ENCODE measurements at regions not wholly inside any gene's neighbourhood (a gene's known extent, or its start where the extent isn't known, plus 50 kb on each side); places are given as distances from the start of the nearest gene placed in this dataset.

- H3K4me1 ChIP-seq (ENCODE audit: control insufficient read depth in 4 of 4, insufficient read depth in 4 of 4, low read length in 3 of 4): no peaks in the 10 kb centered on the region
- H3K27ac ChIP-seq (ENCODE audit: low read depth in 1 of 2, low read length in 2 of 2): no peak overlapping the region
- H3K9me3 ChIP-seq (ENCODE audit: control insufficient read depth in 4 of 4, low read length in 3 of 4): no peaks in the 10 kb centered on the region
- no peak for TF ChIP-seq ATF3 (IDR thresholded peaks at IDR 0.05)
- no peak for TF ChIP-seq MAX (IDR thresholded peaks at IDR 0.05)
- no peak for TF ChIP-seq GABPA (IDR thresholded peaks at IDR 0.05 in 1 of 2, conservative IDR thresholded peaks at IDR 0.05 in 1 of 2)
- TF ChIP-seq SP1 (IDR thresholded peaks at IDR 0.05): no peak
- no peak for TF ChIP-seq ZBTB33 (IDR thresholded peaks at IDR 0.05)
- TF ChIP-seq FOXA1 (IDR thresholded peaks at IDR 0.05): no peak
- no peak for TF ChIP-seq EGR1 (IDR thresholded peaks at IDR 0.05; ENCODE audit: low read depth in 2 of 2)
- no peak for TF ChIP-seq HNF4G (IDR thresholded peaks at IDR 0.05)
- no peak overlapping the region for H3K9ac ChIP-seq (ENCODE audit: low read depth in 1 of 2, low read length in 2 of 2)
- WGBS: 75% methylated on average over 2 of the region's 2 CpGs
- no peaks in the 10 kb centered on the region for H3K36me3 ChIP-seq (ENCODE audit: control insufficient read depth in 4 of 4, insufficient read depth in 3 of 4, low read depth in 1 of 4, low read length in 3 of 4)
- DNase-seq (ENCODE audit: low spot score): no peak
- H3K4me3 ChIP-seq (ENCODE audit: low read depth in 1 of 3, low read length in 3 of 3): no peak overlapping the region
- H3K27me3 ChIP-seq (ENCODE audit: control insufficient read depth in 4 of 4, insufficient read depth in 4 of 4, low read length in 3 of 4): peaks cover 0 to 3% (median 0%) of the 10 kb centered on the region in 4 donors
These were observed 382.5 kb downstream of the NYAP2 start for GRCh38 chr2:225781991-225782390.

- no peak overlapping the region for H3K4me3 ChIP-seq (ENCODE audit: low read depth in 1 of 3, low read length in 3 of 3)
- no peaks in the 10 kb centered on the region for H3K9me3 ChIP-seq (ENCODE audit: control insufficient read depth in 4 of 4, low read length in 3 of 4)
- 79% methylated on average over 2 of the region's 2 CpGs for WGBS
- no peak for DNase-seq (ENCODE audit: low spot score)
- no peak overlapping the region for H3K9ac ChIP-seq (ENCODE audit: low read depth in 1 of 2, low read length in 2 of 2)
- no peak overlapping the region for H3K27ac ChIP-seq (ENCODE audit: low read depth in 1 of 2, low read length in 2 of 2)
- peaks cover 0 to 3% (median 0%) of the 10 kb centered on the region in 4 donors for H3K27me3 ChIP-seq (ENCODE audit: control insufficient read depth in 4 of 4, insufficient read depth in 4 of 4, low read length in 3 of 4)
- TF ChIP-seq EGR1 (IDR thresholded peaks at IDR 0.05; ENCODE audit: low read depth in 2 of 2): no peak
- no peak for TF ChIP-seq YY1 (IDR thresholded peaks at IDR 0.05)
- TF ChIP-seq FOXA1 (IDR thresholded peaks at IDR 0.05): no peak
- no peak for TF ChIP-seq TAF1 (conservative IDR thresholded peaks at IDR 0.05)
- TF ChIP-seq RXRA (IDR thresholded peaks at IDR 0.05): no peak
- TF ChIP-seq JUND (IDR thresholded peaks at IDR 0.05): no peak
- no peak for TF ChIP-seq NR2F2 (IDR thresholded peaks at IDR 0.05)
- no peak for TF ChIP-seq REST (IDR thresholded peaks at IDR 0.05)
- no peak for TF ChIP-seq RAD21 (IDR thresholded peaks at IDR 0.05)
- TF ChIP-seq HNF4A (conservative IDR thresholded peaks at IDR 0.05): no peak
- TF ChIP-seq ATF3 (IDR thresholded peaks at IDR 0.05): no peak
- TF ChIP-seq SP1 (IDR thresholded peaks at IDR 0.05): no peak
- TF ChIP-seq GABPA (IDR thresholded peaks at IDR 0.05 in 1 of 2, conservative IDR thresholded peaks at IDR 0.05 in 1 of 2): no peak
- no peak for TF ChIP-seq FOXA2 (IDR thresholded peaks at IDR 0.05)
- no peak for TF ChIP-seq ZBTB33 (IDR thresholded peaks at IDR 0.05)
- no peaks in the 10 kb centered on the region for H3K4me1 ChIP-seq (ENCODE audit: control insufficient read depth in 4 of 4, insufficient read depth in 4 of 4, low read length in 3 of 4)
- no peaks in the 10 kb centered on the region for H3K36me3 ChIP-seq (ENCODE audit: control insufficient read depth in 4 of 4, insufficient read depth in 3 of 4, low read depth in 1 of 4, low read length in 3 of 4)
These were observed 381.6 kb downstream of the NYAP2 start for GRCh38 chr2:225781145-225781544.

Data from liver (tissue), 7 donors.